ENCODE measurements at regions not wholly inside any gene's neighbourhood (a gene's known extent, or its start where the extent isn't known, plus 50 kb on each side); places are given as distances from the start of the nearest gene placed in this dataset.

DNA sequence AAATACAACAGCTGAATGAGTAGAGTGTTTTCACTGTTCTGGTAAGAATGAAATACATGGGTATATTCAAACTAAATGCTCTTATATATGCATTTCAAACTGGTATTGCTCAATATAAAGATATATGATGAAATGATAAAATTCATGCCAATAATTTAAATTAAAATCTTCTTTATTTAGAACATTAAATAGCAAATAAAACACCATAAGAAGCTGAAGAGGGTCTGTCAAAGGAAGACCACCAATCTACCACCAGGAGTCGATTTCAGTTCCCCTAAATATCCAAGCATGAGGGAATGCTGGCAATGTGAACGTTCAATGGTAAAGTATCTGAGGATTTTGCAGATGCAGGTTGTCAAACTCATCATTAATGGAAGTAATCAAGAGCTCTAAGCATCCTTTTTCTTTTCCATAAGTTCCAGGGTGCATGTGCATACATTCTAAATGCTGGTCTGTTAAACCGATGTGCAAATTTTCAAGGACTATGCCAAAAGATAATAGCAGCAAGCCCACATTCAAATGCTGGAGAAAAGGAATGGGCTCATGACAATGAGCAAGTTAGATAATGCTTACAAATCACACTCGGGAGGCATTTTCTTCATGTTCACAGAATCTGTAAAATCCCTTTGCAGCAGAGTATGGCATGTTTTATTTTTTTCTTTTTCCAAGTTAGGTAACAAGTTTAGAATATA is 118.8 kb upstream of the MTAP start:
- no peaks in the 10 kb centered on the region for H3K9me3 ChIP-seq (ENCODE audit: low read depth, low read length)
- H3K27me3 ChIP-seq (ENCODE audit: insufficient read depth, low read length): peaks cover 5% of the 10 kb centered on the region
- H3K4me3 ChIP-seq (ENCODE audit: low read length): no peak overlapping the region
- no peaks in the 10 kb centered on the region for H3K4me1 ChIP-seq (ENCODE audit: insufficient read depth, low read length)

DNA sequence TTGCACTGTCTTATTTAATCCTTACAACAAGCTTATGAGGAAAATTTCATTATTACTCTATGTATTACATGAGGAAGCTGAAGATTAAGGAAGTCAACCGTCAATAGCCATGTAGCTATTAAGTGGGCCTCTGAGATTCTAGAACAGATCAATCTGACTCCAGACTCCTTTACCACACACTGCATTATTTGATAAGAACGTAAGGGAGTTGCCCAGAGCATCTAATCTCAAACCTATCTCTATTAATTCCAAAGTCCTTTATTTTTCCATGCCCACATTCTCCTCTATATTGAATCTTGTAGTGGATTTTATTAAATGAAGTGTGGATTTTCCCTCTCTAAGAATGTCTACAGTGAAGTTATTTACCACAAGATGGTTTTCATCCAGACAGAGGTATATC is 118.2 kb upstream of the MTAP start:
- Histone ChIP-seq H3K4me3 (ENCODE audit: low read length) (no peak overlapping the region), H3K9me3 (ENCODE audit: low read depth, low read length) (no peaks in the 10 kb centered on the region), H3K4me1 (ENCODE audit: insufficient read depth, low read length) (no peaks in the 10 kb centered on the region), H3K27me3 (ENCODE audit: insufficient read depth, low read length) (peaks cover 5% of the 10 kb centered on the region)

DNA sequence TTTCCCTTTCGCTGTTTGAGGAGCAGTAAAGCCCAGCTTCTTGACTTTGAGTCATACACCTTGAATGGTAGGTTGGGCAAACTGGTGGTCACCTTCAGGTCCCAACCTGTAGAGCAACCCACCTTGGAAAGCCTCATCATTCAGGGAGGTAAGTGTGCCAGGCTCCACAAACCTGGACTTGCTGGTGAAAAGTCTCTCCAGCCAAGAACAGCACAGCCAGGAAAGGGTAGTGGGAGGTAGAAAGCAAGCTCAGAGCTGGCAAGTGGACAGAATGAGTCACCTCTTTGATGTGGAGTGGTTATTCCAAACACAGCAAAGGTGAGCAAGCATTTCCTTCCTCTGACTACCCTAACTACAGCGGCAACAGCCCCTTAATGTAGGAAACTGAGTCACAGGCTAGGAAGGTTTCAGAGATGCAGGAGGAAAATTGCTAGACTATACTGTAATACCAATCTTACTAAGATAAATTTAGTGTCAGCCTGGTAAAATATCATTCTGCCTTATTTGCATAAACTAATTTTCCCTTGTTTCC is 117.5 kb upstream of the MTAP start:
- H3K9me3 ChIP-seq (ENCODE audit: low read depth, low read length): no peaks in the 10 kb centered on the region
- no peak overlapping the region for H3K4me3 ChIP-seq (ENCODE audit: low read length)
- no peaks in the 10 kb centered on the region for H3K4me1 ChIP-seq (ENCODE audit: insufficient read depth, low read length)
- H3K27me3 ChIP-seq (ENCODE audit: insufficient read depth, low read length): peaks cover 5% of the 10 kb centered on the region

DNA sequence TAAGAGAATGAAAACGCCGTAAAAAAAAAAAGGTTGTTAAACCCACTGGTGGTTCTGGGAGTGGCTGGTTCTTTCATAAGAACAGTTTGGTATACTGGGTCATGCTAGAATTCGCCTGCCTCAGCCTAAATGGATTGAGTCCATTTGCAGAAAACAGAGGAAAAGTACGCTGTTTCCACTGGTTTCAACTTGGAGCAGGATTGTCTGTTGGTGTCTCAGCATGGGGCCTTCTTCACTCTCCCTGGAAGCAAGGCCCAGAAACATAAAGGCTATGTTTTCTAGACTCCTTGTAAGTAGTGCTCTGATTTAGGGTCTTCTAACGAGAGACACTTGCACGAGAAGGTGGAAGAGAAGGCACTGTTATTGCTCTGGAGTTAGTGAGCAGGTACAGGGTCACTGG is 116.9 kb upstream of the MTAP start:
- H3K9me3 ChIP-seq (ENCODE audit: low read depth, low read length): no peaks in the 10 kb centered on the region
- H3K4me3 ChIP-seq (ENCODE audit: low read length): no peak overlapping the region
- H3K4me1 ChIP-seq (ENCODE audit: insufficient read depth, low read length): no peaks in the 10 kb centered on the region
- H3K27me3 ChIP-seq (ENCODE audit: insufficient read depth, low read length): peaks cover 5% of the 10 kb centered on the region

DNA sequence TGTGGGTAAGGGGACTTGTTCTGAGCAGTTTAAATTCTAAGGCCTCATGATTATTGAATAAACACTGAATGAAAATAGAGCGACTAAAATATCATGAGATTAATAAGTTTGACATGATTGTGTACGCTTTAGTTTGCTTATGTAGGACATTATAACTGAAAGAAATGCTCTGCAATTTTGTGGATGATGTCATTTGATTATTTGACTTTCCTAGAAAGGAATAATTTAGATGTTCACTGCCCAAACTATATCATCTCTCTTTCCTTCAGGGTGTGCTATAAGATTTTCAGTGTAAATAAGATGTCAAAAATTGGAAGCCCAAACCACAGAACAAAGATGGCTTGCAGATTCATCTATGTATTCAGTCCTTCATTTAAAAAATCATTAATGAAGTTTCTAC is 115.7 kb upstream of the MTAP start:
- H3K27me3 ChIP-seq (ENCODE audit: insufficient read depth, low read length): no peaks in the 10 kb centered on the region
- H3K9me3 ChIP-seq (ENCODE audit: low read depth, low read length): no peaks in the 10 kb centered on the region
- no peak overlapping the region for H3K4me3 ChIP-seq (ENCODE audit: low read length)
- H3K4me1 ChIP-seq (ENCODE audit: insufficient read depth, low read length): no peaks in the 10 kb centered on the region

DNA sequence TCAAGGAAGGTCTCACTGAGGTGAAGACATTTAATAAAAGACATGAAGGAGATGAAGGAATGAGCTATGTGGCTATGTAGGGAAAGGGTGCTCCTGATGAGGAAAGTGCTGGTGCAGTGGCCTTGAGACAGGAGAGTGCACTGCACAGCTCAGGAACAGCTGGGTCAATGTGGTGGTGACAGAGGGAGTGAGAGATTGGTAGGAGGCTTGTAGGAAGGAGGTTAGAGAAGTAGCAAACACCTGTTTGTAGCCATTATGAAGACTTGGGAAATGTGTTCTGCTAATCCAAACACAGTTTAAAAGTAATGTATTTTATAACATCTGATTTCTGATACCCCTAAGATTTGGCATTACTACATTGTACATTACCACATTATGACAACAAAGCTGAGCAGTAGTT is 115.1 kb upstream of the MTAP start:
- no peak overlapping the region for H3K4me3 ChIP-seq (ENCODE audit: low read length)
- H3K4me1 ChIP-seq (ENCODE audit: insufficient read depth, low read length): no peaks in the 10 kb centered on the region
- H3K27me3 ChIP-seq (ENCODE audit: insufficient read depth, low read length): no peaks in the 10 kb centered on the region
- no peaks in the 10 kb centered on the region for H3K9me3 ChIP-seq (ENCODE audit: low read depth, low read length)

DNA sequence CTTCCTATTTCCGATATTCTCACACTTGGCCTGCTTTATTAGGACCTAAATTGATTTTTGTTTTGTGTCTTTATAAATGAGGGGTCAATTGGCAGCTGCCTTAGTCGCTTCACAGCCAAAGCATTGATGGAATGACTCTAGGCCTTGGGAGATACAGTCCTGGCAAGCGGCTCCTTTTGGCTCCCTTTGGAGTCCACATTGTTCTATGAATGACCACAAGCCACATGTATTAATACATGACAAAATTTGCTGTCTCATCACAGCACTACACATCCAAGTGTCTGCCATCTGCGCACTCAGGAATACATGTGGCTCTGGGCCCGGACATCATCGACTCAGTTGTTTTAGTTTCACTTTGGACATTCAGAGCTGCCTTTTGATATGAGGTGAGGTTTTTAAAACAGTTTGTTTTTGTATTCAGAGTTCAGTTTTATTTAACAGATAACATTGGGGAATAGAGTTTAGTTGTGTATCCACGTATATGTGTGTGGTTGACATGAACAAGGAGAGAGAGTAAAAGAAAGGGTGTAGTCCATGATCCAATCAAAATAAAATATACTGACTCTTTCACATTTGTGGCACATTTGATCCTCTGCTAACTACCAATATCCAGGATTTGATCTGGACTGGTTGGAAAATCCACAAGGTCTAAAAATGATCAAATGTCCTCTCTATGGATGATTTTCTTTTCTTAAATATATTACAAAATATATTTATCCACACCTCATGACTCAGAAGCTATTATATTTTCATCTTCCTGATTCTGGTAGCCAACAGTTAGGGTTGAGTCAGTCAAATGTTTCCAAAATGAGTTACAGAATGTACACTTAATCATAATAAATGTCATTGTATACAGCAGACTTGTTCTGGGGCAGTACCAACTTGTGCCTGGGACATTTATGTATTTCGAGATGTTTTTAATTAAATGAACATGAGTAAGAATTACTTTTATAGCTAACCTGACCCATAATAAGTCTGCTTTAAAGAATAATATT is 114.0 kb upstream of the MTAP start:
- H3K27me3 ChIP-seq (ENCODE audit: insufficient read depth, low read length): no peaks in the 10 kb centered on the region
- no peaks in the 10 kb centered on the region for H3K9me3 ChIP-seq (ENCODE audit: low read depth, low read length)
- no peaks in the 10 kb centered on the region for H3K4me1 ChIP-seq (ENCODE audit: insufficient read depth, low read length)
- no peak overlapping the region for H3K4me3 ChIP-seq (ENCODE audit: low read length)

DNA sequence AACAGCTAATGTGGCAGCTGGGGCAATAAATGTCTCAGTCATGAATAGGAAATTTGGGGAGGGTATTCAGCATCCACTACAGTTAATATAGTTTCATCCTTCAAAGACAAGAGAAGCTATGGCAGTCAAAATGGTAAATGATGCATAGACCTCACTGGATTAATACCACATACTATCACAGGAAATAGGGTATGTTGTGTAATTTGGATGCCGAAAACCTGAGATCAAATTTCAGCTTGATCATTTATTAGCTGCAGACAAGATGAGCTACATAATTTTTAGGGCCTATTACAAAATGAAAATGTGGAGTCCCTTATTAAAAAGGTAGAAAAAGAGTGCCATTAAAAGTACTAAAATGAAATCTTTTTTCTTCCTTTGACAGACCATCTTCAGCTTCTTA is 112.6 kb upstream of the MTAP start:
- Histone ChIP-seq H3K9me3 (ENCODE audit: low read depth, low read length) (no peaks in the 10 kb centered on the region), H3K4me3 (ENCODE audit: low read length) (no peak overlapping the region), H3K27me3 (ENCODE audit: insufficient read depth, low read length) (no peaks in the 10 kb centered on the region), H3K4me1 (ENCODE audit: insufficient read depth, low read length) (no peaks in the 10 kb centered on the region)

DNA sequence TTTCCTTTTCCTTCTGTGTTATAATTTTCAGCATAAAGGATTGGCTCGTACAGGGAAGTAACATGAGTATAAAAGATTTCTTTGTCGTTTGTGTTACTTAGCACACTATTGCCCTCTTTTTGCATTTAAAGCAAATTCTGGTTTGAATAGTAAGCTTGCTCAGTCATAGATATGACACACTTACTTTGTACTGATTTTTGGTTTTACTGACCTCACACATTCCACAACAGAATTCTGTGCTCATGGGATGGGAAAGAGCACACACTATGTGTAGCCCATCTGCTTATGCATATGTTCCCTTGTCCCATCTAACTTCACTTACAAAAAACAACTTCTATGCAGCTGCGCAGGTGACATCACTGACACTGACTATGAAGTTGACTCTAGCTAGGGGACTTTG is 111.9 kb upstream of the MTAP start:
- Histone ChIP-seq H3K9me3 (ENCODE audit: low read depth, low read length) (no peaks in the 10 kb centered on the region), H3K4me1 (ENCODE audit: insufficient read depth, low read length) (no peaks in the 10 kb centered on the region), H3K4me3 (ENCODE audit: low read length) (no peak overlapping the region), H3K27me3 (ENCODE audit: insufficient read depth, low read length) (no peaks in the 10 kb centered on the region)

DNA sequence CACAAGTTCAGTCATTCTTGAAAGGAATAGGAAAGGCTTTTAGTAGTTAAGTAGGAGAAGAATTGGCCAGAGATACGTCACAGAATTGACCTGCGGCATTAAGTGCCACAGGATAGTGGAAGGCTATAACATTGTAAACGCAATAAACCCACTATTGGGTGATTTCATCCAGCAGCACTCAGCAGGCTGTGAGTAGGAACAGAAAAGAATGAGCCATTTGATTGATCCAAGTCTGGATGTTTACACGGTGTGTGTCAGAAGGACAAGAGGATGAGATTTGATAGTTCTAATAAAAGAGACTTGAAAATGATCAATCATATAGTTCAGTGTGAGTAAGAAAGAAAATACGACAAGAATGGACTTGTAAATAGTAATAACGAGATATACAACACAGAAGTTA is 110.0 kb upstream of the MTAP start:
- H3K4me1 ChIP-seq (ENCODE audit: insufficient read depth, low read length): no peaks in the 10 kb centered on the region
- no peak overlapping the region for H3K4me3 ChIP-seq (ENCODE audit: low read length)
- no peaks in the 10 kb centered on the region for H3K27me3 ChIP-seq (ENCODE audit: insufficient read depth, low read length)
- H3K9me3 ChIP-seq (ENCODE audit: low read depth, low read length): no peaks in the 10 kb centered on the region

DNA sequence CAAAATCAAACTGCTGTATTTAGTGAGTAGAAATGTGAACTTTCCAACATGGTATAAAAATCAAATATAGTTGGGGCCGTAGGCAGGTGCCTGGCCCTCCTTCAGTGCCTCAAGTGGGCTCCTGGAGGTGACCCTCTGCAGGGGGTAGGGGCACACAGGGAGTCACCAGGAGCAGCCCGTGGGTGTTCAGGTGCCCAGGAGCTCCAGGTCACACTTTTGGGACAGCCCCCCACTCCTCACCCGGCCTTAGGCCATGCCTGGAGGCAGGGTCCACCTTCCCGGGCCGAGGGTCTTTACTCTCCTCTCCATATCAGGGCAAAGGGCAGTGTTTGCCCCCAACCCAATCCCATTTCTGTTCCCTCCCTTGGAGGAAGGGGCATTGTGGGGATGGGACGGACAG is 108.0 kb upstream of the MTAP start:
- Histone ChIP-seq H3K4me3 (ENCODE audit: low read length) (no peak overlapping the region), H3K27me3 (ENCODE audit: insufficient read depth, low read length) (no peaks in the 10 kb centered on the region), H3K4me1 (ENCODE audit: insufficient read depth, low read length) (no peaks in the 10 kb centered on the region), H3K9me3 (ENCODE audit: low read depth, low read length) (no peaks in the 10 kb centered on the region)

DNA sequence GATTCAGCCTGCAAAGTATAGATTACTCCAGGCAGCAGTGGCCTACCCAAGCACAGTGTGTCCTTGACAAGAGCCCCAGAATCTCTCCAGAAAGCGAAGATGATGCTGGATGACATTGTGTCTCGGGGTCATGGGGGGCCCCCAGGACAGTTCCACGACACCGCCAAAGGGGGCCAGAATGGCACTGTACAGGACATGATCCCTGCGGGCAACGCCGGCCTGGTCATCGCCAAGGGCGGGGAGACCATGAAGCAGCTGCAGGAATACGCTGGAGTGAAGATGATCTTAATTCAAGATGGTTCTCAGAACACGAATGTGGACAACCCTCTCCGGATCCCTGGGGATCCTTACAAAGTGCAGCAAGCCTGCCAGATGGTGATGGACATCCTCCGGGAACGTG is 107.0 kb upstream of the MTAP start:
- Histone ChIP-seq H3K27me3 (ENCODE audit: insufficient read depth, low read length) (peaks cover 3% of the 10 kb centered on the region), H3K4me3 (ENCODE audit: low read length) (no peak overlapping the region), H3K4me1 (ENCODE audit: insufficient read depth, low read length) (no peaks in the 10 kb centered on the region), H3K9me3 (ENCODE audit: low read depth, low read length) (no peaks in the 10 kb centered on the region)

DNA sequence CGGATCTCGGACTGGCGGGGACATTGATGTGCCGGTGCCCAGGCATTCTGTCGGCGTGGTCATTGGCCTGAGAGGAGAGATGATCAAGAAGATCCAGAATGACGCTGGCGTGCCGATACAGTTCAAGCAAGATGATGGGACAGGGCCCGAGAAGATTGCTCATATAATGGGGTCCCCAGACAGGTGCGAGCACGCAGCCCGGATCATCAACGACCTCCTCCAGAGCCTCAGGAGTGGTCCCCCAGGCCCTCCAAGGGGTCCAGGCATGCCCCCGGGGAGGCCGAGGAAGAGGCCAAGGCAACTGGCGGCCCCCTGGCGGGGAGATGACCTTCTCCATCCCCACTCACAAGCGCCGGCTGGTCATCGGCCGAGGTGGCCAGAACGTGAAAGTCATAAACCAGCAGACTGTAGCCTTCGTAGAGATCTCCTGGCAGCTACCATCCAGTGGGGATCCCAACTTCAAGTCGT is 106.5 kb upstream of the MTAP start:
- peaks cover 3% of the 10 kb centered on the region for H3K27me3 ChIP-seq (ENCODE audit: insufficient read depth, low read length)
- H3K9me3 ChIP-seq (ENCODE audit: low read depth, low read length): no peaks in the 10 kb centered on the region
- no peak overlapping the region for H3K4me3 ChIP-seq (ENCODE audit: low read length)
- no peaks in the 10 kb centered on the region for H3K4me1 ChIP-seq (ENCODE audit: insufficient read depth, low read length)

DNA sequence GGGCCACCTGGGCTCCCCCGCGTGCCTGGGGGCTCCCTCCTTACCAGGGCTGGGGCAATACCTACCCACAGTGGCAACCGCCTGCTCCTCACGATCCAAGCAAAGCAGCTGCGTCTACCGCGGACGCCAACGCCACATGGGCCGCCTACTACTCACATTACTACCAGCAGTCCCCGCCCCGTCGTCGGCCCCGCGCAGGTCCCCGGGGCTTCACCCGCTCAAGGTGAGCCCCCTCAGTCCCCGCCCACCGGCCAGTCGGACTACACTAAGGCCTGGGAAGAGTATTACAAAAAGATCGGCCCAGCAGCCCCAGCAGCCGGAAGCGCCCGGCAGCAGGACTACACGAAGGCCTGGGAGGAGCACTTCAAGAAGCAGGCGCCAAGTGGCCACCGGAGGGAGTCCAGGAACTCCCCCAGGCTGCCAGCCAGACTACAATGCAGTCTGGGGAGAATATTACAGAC is 106.0 kb upstream of the MTAP start:
- Histone ChIP-seq H3K27me3 (ENCODE audit: insufficient read depth, low read length) (peaks cover 3% of the 10 kb centered on the region), H3K4me3 (ENCODE audit: low read length) (no peak overlapping the region), H3K4me1 (ENCODE audit: insufficient read depth, low read length) (no peaks in the 10 kb centered on the region), H3K9me3 (ENCODE audit: low read depth, low read length) (no peaks in the 10 kb centered on the region)

DNA sequence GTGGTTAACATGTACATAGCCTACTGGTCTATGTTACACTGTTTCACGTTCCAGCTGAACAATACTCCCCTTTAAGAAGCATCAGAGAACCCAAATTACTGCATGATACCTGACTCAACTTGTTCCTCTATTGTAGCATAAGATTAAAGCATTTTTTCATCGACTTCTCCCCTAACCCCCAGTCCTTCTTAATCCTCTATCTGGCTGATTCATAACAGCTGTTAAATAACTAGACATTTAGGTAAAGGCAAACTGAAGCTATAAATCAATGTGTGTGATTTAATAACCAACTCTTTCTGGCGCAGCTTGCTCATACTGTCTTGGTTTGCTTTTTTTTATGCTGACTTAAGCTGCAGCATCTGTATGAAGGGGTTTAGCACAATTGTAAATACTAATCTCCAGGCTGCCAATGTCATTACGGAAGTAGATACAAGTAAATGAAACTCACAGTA is 94.2 kb upstream of the MTAP start:
- Histone ChIP-seq H3K27me3 (ENCODE audit: insufficient read depth, low read length) (no peaks in the 10 kb centered on the region), H3K9me3 (ENCODE audit: low read depth, low read length) (no peaks in the 10 kb centered on the region), H3K4me1 (ENCODE audit: insufficient read depth, low read length) (no peaks in the 10 kb centered on the region), H3K4me3 (ENCODE audit: low read length) (no peak overlapping the region)
